ENCODE measurements at regions not wholly inside any gene's neighbourhood (a gene's known extent, or its start where the extent isn't known, plus 50 kb on each side); places are given as distances from the start of the nearest gene placed in this dataset.

- Histone ChIP-seq H2BK20ac (ENCODE audit: low read length) (peak overlapping the region; percentile 23; the same call in 1 of the 2 replicates), H3K4ac (replicated peaks; ENCODE audit: insufficient read length, low read depth, low read length) (no peak overlapping the region), H3K27me3 (replicated peaks in 1 of 4; ENCODE audit: control insufficient read depth in 3 of 4, extremely low read depth in 1 of 4, insufficient read depth in 3 of 4, low read length in 3 of 4) (peaks cover 0 to 28% (median 12%) of the 10 kb centered on the region in 4 experiments; a peak in 5 of 7 replicates), H3K79me1 (ENCODE audit: low read depth, low read length) (no peaks in the 10 kb centered on the region), H3K18ac (ENCODE audit: extremely low read depth, low read length) (peak overlapping the region; percentile 4; the same call in 1 of the 2 replicates), H3K14ac (ENCODE audit: insufficient read length) (no peak overlapping the region), H3K36me3 (ENCODE audit: control insufficient read depth in 2 of 4, insufficient read depth in 4 of 4, low read length in 3 of 4) (no peaks in the 10 kb centered on the region), H3K23ac (ENCODE audit: insufficient read length) (no peak overlapping the region), H2BK5ac (ENCODE audit: low read depth, low read length) (no peak overlapping the region), H4K5ac (ENCODE audit: insufficient read length, low read depth, low read length) (no peak overlapping the region), H4K8ac (ENCODE audit: extremely low read depth, insufficient read depth, low read length) (no peak overlapping the region), H2AK5ac (ENCODE audit: low read depth, low read length) (no peak overlapping the region), H3K4me2 (ENCODE audit: insufficient read depth in 1 of 2, low read depth in 2 of 2, low read length in 2 of 2) (peak overlapping the region; percentile 36 to 58), H3K9ac (replicated peaks in 1 of 4; ENCODE audit: extremely low read depth in 1 of 4, low read depth in 3 of 4, low read length in 3 of 4) (no peak overlapping the region), H3K23me2 (ENCODE audit: low read depth, low read length) (no peaks in the 10 kb centered on the region), H4K20me1 (replicated peaks in 1 of 2; ENCODE audit: control insufficient read depth in 1 of 2, insufficient read depth in 2 of 2, low read length in 2 of 2) (peaks cover 0 to 4% of the 10 kb centered on the region in 2 experiments), H3K56ac (replicated peaks; ENCODE audit: insufficient read length, low read depth, low read length) (no peak overlapping the region), H2BK15ac (ENCODE audit: low read length) (no peak overlapping the region), H3K27ac (ENCODE audit: low read depth, low read length) (no peak overlapping the region), H3K79me2 (ENCODE audit: control insufficient read depth in 1 of 2, insufficient read depth in 2 of 2, low read length in 2 of 2) (no peaks in the 10 kb centered on the region), H2BK12ac (ENCODE audit: low read depth, low read length) (no peak overlapping the region), H4K91ac (replicated peaks; ENCODE audit: insufficient read length, low read length) (no peak overlapping the region), H2AFZ (ENCODE audit: low read length) (no peak overlapping the region), H3K9me3 (ENCODE audit: insufficient read depth in 2 of 2, low read depth in 1 of 2, low read length in 1 of 2) (no peaks in the 10 kb centered on the region), H2BK120ac (replicated peaks; ENCODE audit: low read depth, low read length) (no peak overlapping the region), H3K4me1 (replicated peaks in 1 of 4; ENCODE audit: control insufficient read depth in 3 of 4, insufficient read depth in 4 of 4, low read length in 3 of 4) (peaks cover 8 to 24% (median 10%) of the 10 kb centered on the region in 4 experiments), H3K4me3 (ENCODE audit: extremely low read depth in 1 of 4, insufficient read depth in 2 of 4, low read depth in 3 of 4, low read length in 4 of 4) (peak overlapping the region in 3 of 4 experiments; percentile 5 to 48 (median 15); a peak in 4 of 8 replicates)
- no peak for TF ChIP-seq SIX5 (IDR thresholded peaks at IDR 0.05; ENCODE audit: low read depth, low read length)
- no peak for TF ChIP-seq CBX5 (IDR thresholded peaks at IDR 0.05; ENCODE audit: low read depth, low read length)
- peak; percentile 61 for TF ChIP-seq CREB1 (IDR thresholded peaks at IDR 0.05)
- no peak for TF ChIP-seq CBX8 (IDR thresholded peaks at IDR 0.05; ENCODE audit: borderline replicate concordance, low read depth, low read length)
- no peak for DNase-seq (ENCODE audit: low read depth in 1 of 2, low spot score in 2 of 2)
- POLR2A ChIA-PET (ENCODE audit: partially characterized antibody), result interaction anchor here (0.9 to 1.4 kb wide), 4 partner anchors 22 to 186 kb away, joined by 3 to 4 read pairs (median 3); no protein-coding TSS in a partner anchor
- CTCF ChIA-PET (ENCODE audit: partially characterized antibody), result interaction anchor here (0.6 to 14.4 kb wide), 30 partner anchors 10 to 307 kb away, joined by 3 to 173 read pairs (median 5); no protein-coding TSS in a partner anchor
- WGBS, 2 experiments (ENCODE audit: extremely low coverage in 1 of 2, insufficient coverage in 1 of 2, insufficient read length in 1 of 2, insufficient replicate concordance in 2 of 2, low coverage in 1 of 2, low lambda C conversion rate in 2 of 2, missing lambda C conversion rate in 1 of 2), result 20% methylated on average over 27 of the region's 27 CpGs; no CpG with 5 or more reads in 1 of the 2 experiments
- peak; percentile 13 for FAIRE-seq
These were observed 70.4 kb upstream of the FGF3 start for GRCh38 chr11:69889400-69890318.
